HepG2 (cell line): ENCODE measurements at regions not wholly inside any gene's neighbourhood (a gene's known extent, or its start where the extent isn't known, plus 50 kb on each side); places are given as distances from the start of the nearest gene placed in this dataset.

Experiments
- BHLHE40 ChIP-seq: IDR thresholded peaks from 2 replicates; pipeline ENCODE4 v1.6.1; 2011; ENCODE audit warnings: low read length, improper control_type of control experiment
- CTCF ChIP-seq: sonication (generic); formaldehyde crosslinking; IDR thresholded peaks from 2 replicates; pipeline ENCODE4 v1.5.0; 2020; ENCODE audit warnings: mild to moderate bottlenecking, missing genetic modification reagents, moderate library complexity
- JUND ChIP-seq: sonication (generic); formaldehyde crosslinking; IDR thresholded peaks from 2 replicates; pipeline ENCODE4 v1.8.0; 2022; ENCODE audit warnings: mild to moderate bottlenecking, missing genetic modification reagents
- TOPORS ChIP-seq: sonication (generic); formaldehyde crosslinking; IDR thresholded peaks from 2 replicates; pipeline ENCODE4 v1.8.0; 2023; ENCODE audit warnings: mild to moderate bottlenecking, missing genetic modification reagents
- ZNF24 ChIP-seq: fragments of 450-650 bp; IDR thresholded peaks from 2 replicates; pipeline ENCODE4 v1.6.1; 2017; ENCODE audit warnings: antibody characterized with exemption, mild to moderate bottlenecking
- ZNF530 ChIP-seq: sonication (generic); formaldehyde crosslinking; IDR thresholded peaks from 2 replicates; pipeline ENCODE4 v1.5.0; 2020; ENCODE audit warnings: low read depth, mild to moderate bottlenecking, missing genetic modification reagents

- TF ChIP-seq CTCF (CRISPR knock-in tag): no peak
- no peak for TF ChIP-seq ZNF24
- TF ChIP-seq ZNF530 (CRISPR knock-in tag): no peak
- TF ChIP-seq TOPORS (CRISPR knock-in tag): no peak
- TF ChIP-seq JUND (CRISPR knock-in tag): no peak
- no peak for TF ChIP-seq BHLHE40
Measured at GRCh38 chr21:32869459-32869858, 97.9 kb upstream of the PAXBP1 start.
